Astrocyte of the spinal cord (primary cell): ENCODE measurements at regions not wholly inside any gene's neighbourhood (a gene's known extent, or its start where the extent isn't known, plus 50 kb on each side); places are given as distances from the start of the nearest gene placed in this dataset.

Source experiments
- DNase-seq: peaks from one replicate; pipeline ENCODE4 v3.0.0; 2011; ENCODE audit warnings: low read depth, low spot score
- H3K4me3 ChIP-seq: 2 replicates; pipeline ENCODE4 v1.5.1; 2011; ENCODE audit warnings: low read depth, mild to moderate bottlenecking, low read length, moderate library complexity
- in situ Hi-C: cut with HindIII; loops from 2 replicates; pipeline ENCODE4 v1.10.0; 2017; ENCODE audit warnings: low sequenced_read_pairs
- TF ChIP-seq, protein P1 (sequence below): IDR thresholded peaks from 2 replicates; pipeline ENCODE4 v1.5.1; 2012; ENCODE audit warnings: low read depth, mild to moderate bottlenecking, low read length, inconsistent platforms

DNA sequence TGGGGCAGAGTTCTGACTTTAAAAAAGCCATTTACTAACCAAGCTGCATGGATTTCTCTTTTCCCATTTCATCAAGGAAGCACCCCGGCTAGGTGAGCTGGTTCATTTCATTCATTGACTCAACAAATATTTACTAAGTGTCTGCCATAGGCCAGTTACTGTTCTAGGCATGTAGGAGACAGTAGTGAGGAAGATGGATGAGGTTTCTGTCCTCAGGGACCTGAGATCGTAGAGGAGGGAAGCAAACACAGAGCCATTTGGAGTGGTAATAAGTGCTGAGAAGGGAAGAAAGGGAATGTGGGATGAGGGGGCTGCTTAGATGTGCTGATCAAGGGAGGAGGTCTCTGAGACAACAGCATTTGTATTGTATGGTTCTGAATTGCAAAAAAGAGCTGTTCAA is 120.4 kb downstream of the C9orf152 start:
- H3K4me3 ChIP-seq: no peak overlapping the region
- in situ Hi-C loops: no loop called here

DNA sequence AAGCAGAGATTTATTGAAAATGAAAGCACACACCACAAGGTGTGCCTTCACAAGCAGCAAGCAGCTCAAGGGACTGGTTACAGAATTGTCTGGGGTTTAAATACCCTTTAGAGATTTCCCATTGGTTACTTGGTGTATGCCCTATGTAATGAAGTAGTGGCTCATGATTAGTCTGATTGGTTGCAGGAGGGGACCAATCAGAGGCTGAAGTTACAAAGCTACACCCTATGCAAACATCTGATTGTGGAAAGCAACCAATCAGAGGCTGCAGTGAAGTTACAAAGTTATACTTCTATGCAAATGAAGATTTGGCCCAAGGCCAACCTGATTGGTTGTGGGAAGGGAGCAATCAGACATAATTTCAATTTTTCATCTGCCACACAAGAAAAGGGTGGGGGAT is 119.9 kb downstream of the C9orf152 start:
- H3K4me3 ChIP-seq: no peak overlapping the region
- TF ChIP-seq, protein P1, sequence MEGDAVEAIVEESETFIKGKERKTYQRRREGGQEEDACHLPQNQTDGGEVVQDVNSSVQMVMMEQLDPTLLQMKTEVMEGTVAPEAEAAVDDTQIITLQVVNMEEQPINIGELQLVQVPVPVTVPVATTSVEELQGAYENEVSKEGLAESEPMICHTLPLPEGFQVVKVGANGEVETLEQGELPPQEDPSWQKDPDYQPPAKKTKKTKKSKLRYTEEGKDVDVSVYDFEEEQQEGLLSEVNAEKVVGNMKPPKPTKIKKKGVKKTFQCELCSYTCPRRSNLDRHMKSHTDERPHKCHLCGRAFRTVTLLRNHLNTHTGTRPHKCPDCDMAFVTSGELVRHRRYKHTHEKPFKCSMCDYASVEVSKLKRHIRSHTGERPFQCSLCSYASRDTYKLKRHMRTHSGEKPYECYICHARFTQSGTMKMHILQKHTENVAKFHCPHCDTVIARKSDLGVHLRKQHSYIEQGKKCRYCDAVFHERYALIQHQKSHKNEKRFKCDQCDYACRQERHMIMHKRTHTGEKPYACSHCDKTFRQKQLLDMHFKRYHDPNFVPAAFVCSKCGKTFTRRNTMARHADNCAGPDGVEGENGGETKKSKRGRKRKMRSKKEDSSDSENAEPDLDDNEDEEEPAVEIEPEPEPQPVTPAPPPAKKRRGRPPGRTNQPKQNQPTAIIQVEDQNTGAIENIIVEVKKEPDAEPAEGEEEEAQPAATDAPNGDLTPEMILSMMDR: no peak
- in situ Hi-C loops: no loop called here
- DNase-seq: no peak

More for the DNA sequence above, 120.4 kb downstream of the C9orf152 start:
- TF ChIP-seq, protein P1: no peak
- DNase-seq: no peak

DNA sequence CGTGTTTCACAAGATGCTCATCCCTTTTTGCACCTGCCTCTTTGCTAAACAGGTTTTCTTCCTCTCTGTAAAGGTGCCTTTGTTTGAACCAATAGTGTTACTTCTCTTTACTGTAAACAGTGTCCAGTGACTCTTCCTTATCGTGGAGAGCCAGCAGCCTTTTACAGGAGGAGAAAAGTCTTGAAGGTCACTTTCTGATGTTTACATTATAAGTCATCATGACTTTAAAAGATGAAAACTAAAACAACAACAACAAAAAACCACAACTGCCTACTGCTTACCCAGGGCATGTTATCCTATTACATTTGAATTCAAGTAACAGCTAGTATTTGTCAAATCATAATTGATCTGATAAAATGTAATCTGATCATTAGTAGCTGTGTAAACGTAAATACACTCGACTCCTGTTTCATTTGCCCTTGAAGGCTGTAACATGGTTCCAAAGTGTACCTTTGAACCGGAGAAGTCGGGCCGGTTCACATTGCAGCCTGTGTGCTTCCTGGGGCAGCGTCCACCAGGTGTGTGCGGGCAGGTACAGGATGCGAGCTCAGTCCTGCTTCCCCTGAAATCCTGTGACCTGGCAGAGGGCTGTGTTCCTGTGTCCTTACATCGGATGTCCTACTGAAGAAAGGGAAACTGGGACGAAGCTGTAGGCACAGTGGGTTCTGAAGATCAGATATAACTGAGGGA is 118.1 kb downstream of the C9orf152 start:
- TF ChIP-seq, protein P1: no peak
- no peak for DNase-seq
- in situ Hi-C loops: no loop called here
- H3K4me3 ChIP-seq: no peak overlapping the region

DNA sequence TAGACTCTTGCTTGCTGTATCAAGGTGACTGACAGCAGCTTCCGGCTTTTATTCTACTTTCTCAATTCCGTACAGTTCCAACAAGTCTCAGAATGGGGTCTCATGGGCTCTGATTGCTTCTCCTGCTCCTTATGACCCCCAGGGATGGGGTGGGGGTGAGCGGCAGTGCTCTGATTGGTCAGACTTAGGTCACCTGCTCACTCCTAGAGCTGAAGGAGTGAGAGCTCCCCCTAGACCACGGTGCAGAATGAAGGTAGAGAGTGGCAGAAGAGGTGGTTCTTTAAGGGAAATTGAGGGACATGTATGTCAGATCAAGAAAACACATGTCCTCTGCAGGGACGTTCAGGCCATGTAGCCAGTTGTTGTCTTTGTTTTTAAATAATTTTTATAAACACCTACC is 115.2 kb downstream of the C9orf152 start:
- no peak for DNase-seq
- TF ChIP-seq, protein P1: no peak
- in situ Hi-C loops: no loop called here
- no peak overlapping the region for H3K4me3 ChIP-seq

DNA sequence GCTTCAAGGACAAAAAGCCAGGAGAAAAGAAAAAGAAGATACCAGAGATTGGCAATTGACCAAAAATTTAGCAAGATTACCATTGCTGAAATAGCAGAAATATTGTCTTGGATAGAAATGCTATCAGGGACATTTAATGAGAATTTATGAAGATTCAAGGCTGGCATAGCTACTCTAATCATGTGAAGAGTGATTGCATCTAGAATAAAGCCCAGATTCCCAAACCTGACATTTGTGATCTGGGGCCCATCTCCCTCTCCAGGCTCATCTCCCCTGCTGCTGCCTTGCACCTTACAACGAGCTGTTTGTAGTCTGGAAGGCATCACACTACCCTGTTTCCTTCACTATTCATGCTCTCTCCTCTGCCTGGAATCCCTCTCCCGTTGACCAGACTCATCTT is 114.5 kb downstream of the C9orf152 start:
- DNase-seq: no peak
- no peak overlapping the region for H3K4me3 ChIP-seq
- in situ Hi-C loops: no loop called here
- TF ChIP-seq, protein P1: no peak

DNA sequence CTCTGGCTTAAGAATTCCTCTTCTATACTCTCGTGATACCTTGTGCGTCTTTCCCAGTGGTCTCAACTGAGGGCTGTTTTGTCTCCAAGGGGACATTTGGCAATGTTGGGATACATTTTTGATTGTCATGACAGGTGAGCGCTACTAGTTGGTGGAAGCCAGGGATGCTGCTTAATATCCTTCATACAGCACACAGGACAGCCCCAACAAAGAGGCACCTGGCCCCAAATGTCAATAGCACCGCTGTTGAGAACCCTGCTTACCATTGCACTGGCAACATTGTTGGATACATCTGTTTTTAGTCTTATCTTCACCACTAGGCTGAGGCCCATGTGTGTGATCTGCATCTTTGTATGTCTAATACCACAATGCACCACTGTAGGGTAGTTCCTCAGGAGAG is 114.1 kb downstream of the C9orf152 start:
- in situ Hi-C loops: no loop called here
- no peak overlapping the region for H3K4me3 ChIP-seq
- no peak for DNase-seq
- TF ChIP-seq, protein P1: no peak
